Renal pelvis (tissue), 1 donor: ENCODE measurements at regions not wholly inside any gene's neighbourhood (a gene's known extent, or its start where the extent isn't known, plus 50 kb on each side); places are given as distances from the start of the nearest gene placed in this dataset.

Source experiments
- DNase-seq: peaks from one replicate; pipeline ENCODE4 v3.0.0-alpha.2; 2013

DNA sequence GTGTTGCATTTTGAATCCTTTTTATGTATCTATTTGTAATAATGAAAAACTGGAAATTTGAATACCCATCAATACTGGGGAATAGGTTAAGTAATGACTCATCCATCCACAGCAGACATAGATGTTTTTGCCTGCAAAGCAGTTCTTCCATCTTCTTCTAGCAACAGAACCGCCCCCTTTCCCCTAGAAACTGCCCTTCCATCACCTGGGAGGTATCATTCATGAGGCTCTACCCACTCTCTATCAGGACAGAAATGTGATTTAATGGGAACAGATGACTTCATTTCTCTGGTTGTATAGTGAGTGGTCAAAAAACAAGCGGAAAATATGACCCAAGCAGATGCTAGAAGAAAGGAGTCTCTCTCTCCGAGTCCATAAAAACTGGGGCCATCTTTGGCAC is 532.8 kb downstream of the UQCRFS1 start:
- DNase-seq, result no peak

- DNase-seq, result no peak
These were observed 542.1 kb downstream of the UQCRFS1 start for GRCh38 chr19:28670836-28671235.

DNA sequence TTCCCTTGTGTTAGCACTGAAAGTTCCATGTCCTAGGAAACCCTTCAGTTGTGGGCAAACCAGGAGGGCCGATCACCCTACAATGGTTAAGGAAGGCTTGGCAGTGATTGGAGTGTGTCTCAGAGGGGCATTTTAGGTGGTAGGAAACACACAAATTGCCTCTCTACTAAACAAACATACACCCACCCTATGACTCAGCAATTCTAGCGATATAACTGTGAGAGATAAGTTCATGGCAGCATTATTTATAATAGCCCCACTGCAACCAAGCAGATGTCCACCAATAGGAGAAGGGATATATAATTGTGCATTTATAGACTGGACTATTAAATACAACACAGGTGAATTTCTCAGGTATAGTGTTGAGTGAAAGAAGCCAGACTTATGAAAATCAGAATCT is 543.1 kb downstream of the UQCRFS1 start:
- no peak for DNase-seq

- no peak for DNase-seq
These were observed 545.5 kb downstream of the UQCRFS1 start for GRCh38 chr19:28667348-28667977.

- no peak for DNase-seq
These were observed 547.2 kb downstream of the UQCRFS1 start for GRCh38 chr19:28665748-28666147.

DNA sequence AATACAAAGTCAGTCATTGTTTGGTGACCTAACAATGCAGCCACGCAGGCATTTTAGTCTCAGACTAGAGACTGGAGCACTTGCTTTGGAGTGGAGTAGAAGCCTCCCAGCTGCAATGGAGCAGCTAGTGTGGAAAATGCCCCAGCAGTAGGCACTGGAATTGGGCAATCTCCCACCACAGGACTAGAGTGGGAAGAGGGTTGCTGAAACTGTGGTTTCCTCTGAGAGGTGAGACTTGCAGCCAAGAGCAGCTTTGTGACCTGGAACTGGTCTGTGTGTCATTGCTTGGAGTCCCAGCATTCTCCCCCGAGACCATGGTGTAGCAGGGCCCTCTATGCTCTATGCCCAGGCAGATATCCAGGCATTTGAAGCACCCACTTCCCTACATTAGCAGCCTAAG is 556.3 kb downstream of the UQCRFS1 start:
- no peak for DNase-seq

GRCh38 chr19:28655054-28655453 is 557.9 kb downstream of the UQCRFS1 start:
- DNase-seq, result no peak

GRCh38 chr19:28652765-28653164 is 560.2 kb downstream of the UQCRFS1 start:
- no peak for DNase-seq

DNA sequence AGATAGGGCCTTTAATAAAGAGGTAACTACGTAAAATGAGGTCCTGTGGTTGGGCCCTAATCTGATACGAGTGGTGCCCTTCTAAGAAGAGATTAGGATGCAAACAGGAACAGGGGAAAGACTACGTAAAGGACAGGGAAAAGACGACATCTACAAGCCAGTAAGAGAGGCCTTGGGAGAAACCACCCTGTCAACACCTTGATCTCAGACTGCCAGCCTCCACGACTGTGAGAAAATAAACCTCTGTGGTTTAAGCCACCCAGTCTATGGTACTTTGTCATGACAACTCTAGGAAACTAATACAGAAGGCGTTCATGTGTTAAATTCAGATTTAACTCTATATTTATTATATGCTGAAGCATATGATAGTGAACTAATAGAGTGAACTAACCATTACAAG is 566.3 kb downstream of the UQCRFS1 start:
- DNase-seq, result no peak

DNA sequence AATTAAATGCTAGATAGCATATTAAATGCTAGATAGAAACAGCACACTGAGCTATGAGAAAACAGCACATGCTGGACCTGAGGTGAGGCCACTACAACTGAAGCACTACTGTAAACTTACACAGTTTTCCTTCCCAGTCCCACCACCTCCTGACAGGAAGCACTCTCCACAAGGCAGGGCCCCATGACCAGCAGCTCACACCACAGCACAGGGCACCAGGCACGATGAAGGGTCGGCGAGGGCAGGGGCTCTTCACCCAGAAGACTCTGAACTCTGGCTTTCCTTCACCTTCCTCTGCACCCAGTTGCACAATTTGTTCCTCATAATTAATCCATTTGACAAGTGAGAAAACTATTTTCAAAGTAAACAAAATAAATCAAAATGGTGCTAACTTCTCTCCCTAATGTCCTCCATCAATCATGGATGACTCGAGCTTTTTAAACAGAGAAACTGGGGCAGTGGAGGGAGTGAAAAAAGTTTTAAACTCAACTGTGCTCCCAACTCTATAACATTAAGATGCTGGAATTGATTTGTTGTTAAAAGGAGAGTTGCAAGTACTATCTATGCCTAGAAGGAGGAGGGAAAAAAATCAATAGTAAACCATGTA is 568.7 kb downstream of the UQCRFS1 start:
- peak; percentile 9 for DNase-seq

GRCh38 chr19:28642787-28643683 is 569.9 kb downstream of the UQCRFS1 start:
- no peak for DNase-seq

DNA sequence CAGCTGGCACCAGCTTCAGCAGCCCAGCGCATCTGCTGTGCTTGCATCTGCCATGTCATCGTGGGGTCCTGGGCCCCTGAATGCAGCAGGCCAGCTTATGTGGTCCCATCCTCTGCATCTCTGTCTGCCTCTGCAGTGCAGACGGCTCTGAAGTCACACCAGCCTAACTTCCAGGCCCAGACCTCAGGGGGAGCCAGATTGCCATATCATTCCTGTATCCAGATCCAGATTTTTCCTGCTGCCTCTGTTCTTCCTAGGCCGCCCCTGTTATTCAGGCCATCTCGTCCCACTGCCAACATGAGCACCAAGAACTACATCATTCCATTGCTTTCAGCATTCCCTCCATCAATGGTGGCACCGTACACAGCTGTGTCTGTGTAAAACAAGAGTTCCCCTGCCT is 571.6 kb downstream of the UQCRFS1 start:
- DNase-seq, result no peak

GRCh38 chr19:28640506-28640905 is 572.4 kb downstream of the UQCRFS1 start:
- no peak for DNase-seq

GRCh38 chr19:28638445-28638844 is 574.5 kb downstream of the UQCRFS1 start:
- DNase-seq, result no peak

GRCh38 chr19:28636706-28637105 is 576.2 kb downstream of the UQCRFS1 start:
- DNase-seq, result no peak

DNA sequence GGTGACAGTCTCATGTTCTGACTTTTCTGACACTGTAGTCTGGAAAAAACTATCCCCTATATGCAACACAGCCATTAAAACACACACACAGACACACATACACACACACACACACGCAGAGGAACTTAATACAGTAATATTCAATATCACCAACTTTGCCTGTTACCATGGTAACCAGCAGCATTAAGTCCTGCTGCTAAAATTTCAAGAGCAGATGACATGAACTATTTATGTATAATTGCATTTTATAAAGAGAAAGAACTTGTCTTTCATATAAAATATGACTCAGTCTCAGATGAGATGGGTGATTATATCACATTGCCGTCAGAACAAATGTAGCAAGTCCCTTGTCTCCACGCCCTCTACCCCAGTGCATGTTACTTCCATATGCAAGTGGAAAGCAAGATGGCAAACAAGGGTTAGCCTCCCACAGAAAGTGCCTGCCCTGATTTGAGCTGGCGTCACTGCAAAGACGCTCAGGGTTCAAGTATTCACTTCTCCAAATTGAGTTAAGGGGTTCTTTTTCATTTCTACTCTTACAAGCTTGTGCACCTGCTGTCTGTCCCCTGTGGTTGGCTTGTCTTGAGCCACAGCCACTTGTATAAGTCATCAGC is 576.8 kb downstream of the UQCRFS1 start:
- DNase-seq, result no peak

GRCh38 chr19:28634837-28635236 is 578.1 kb downstream of the UQCRFS1 start:
- DNase-seq, result no peak

DNA sequence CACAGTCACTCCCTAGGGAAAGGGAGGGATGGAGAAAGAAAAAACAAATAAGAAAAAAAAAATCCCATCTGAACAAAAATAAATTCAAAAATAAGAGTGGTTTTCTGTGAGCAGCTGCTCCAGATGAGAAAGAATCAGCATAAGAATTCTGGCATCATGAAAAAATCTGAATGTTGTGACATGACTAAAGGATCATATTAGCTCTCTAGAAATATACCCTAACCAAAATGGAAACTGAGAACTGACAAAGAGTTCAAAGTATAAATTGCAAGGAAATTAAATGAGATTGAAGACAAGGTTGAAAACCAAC is 579.0 kb downstream of the UQCRFS1 start:
- DNase-seq, result no peak

GRCh38 chr19:28633319-28634018 is 579.5 kb downstream of the UQCRFS1 start:
- DNase-seq, result peak; percentile 39

DNA sequence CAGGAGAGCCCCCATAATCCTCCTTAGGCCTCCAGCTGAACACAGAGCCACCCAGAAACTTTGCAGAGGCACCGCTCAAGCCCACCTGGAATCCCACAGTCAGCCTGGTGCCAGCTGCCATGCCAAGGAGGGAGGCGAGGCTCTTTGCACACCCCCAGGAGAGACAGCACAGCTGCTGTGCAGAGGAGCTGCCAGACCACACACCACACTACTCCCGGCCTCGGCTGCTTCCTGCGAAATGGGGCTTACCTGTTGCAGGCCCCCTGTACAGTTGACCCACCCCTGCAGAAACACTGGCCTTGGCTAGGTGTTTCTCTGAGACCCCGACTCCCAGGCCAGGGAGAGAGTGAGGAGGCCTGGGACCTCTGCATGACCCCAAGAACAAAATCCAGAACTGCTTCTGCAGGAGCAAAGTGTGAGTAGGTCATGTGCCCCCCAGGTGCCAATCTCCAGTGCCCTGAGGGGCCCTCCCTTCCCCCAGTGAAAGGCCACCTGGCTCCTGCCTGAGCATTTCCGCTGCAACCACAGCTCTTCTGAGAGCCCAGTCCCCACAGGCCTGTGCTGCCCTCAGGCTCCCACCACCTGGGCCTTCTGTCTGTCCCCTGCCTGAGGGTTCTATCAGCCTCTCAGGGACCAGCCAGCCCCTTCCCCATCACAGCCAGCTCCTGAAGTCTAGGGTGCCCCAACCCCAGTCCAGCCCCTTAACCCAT is 580.4 kb downstream of the UQCRFS1 start:
- no peak for DNase-seq

- DNase-seq, result no peak
These were observed 581.0 kb downstream of the UQCRFS1 start for GRCh38 chr19:28631961-28632360.

DNA sequence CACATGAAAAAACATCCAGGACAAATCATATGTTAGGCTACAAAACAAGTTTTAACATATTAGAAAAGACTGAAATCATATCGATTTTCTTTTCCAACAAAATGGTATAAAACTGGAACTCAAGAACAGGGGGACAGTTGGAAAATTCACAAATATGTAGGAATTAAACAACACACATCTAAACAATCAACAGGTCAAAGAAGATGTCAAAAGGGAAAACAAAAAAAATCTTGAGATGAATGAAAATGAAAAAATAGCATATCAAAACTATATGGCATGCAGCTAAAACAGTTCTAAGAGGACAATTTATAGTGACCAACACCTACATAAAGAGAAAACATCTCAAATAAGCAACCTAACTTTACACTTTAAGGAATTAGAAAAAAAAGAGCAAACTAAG is 585.3 kb downstream of the UQCRFS1 start:
- DNase-seq, result no peak
